ENCODE measurements at regions not wholly inside any gene's neighbourhood (a gene's known extent, or its start where the extent isn't known, plus 50 kb on each side); places are given as distances from the start of the nearest gene placed in this dataset.

DNA sequence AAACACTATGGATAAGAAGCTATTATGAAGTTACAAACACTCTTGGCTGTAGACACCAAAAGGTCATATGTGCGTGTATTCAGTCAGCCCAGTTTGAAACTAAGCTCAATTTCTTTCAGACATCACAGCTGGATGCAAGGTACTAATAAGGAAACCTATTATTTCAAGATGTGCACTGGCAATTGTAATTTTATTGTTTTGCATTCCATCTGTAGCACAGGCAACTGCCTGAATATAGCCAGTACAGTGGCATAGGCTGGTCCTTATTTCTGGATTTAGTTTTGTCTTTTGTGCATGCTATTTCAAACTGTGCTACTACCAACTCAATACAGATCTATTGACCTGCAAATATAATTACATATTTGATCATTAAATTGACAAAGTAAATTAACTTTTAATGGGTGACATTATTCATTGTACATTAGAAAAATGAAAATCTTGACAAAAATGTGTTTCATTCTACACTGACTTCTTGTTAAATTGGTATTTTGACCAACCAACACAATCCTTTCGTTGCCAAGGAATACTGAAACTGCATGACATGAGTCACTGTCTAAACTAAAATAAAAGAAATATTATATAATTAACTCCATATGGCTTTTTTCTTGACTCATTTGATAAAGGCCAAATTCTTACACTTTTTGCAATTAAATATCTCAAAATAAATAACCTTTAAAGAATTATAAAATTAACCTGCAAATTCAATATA lies 594.3 kb upstream of the ADGRL3 start:
- no peak for TF ChIP-seq SIN3A (IDR thresholded peaks at IDR 0.05; ENCODE audit: borderline replicate concordance, insufficient read depth, low read length)
- no peak for TF ChIP-seq FOXP2 (optimal IDR thresholded peaks at IDR 0.05; ENCODE audit: borderline replicate concordance, extremely low read depth, extremely low read length, insufficient read depth)
- TF ChIP-seq POLR2AphosphoS5 (IDR thresholded peaks at IDR 0.05; ENCODE audit: low read depth, low read length): no peak

DNA sequence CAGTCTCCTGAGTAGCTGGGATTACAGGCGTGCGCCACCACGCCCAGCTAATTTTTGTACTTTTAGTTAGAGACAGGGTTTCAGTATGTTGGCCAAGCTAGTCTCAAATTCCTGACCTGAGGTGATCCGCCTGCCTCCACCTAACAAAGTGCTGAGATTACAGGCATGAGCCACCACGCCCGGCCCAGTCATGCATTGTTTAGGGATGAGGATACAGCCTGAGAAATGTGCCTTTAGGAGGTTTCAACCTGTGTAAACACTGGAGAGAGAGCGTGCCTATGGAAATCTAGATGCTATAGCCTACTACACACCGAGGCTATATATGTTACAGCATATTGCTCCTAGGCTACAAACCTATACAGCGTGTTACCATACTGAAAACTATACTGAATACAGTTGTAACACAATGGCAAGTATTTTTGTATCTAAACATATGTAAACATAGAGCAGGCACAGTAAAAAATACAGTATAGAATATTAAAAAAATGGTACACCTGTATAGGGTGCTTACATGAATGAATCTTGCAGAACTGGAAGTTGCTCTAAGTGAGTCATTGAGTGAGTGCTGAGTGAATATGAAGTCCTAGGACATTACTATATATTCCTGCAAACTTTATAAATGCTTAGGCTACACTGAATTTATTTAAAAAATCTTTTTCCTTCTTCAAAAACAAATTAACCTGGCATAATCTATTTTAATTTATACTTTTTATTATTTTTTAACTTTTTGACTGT lies 588.2 kb upstream of the ADGRL3 start:
- TF ChIP-seq, protein P1, sequence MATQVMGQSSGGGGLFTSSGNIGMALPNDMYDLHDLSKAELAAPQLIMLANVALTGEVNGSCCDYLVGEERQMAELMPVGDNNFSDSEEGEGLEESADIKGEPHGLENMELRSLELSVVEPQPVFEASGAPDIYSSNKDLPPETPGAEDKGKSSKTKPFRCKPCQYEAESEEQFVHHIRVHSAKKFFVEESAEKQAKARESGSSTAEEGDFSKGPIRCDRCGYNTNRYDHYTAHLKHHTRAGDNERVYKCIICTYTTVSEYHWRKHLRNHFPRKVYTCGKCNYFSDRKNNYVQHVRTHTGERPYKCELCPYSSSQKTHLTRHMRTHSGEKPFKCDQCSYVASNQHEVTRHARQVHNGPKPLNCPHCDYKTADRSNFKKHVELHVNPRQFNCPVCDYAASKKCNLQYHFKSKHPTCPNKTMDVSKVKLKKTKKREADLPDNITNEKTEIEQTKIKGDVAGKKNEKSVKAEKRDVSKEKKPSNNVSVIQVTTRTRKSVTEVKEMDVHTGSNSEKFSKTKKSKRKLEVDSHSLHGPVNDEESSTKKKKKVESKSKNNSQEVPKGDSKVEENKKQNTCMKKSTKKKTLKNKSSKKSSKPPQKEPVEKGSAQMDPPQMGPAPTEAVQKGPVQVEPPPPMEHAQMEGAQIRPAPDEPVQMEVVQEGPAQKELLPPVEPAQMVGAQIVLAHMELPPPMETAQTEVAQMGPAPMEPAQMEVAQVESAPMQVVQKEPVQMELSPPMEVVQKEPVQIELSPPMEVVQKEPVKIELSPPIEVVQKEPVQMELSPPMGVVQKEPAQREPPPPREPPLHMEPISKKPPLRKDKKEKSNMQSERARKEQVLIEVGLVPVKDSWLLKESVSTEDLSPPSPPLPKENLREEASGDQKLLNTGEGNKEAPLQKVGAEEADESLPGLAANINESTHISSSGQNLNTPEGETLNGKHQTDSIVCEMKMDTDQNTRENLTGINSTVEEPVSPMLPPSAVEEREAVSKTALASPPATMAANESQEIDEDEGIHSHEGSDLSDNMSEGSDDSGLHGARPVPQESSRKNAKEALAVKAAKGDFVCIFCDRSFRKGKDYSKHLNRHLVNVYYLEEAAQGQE (IDR thresholded peaks at IDR 0.05; ENCODE audit: insufficient read depth in 1 of 2, low read depth in 2 of 2, low read length in 2 of 2): no peak
- TF ChIP-seq SIN3A (IDR thresholded peaks at IDR 0.05; ENCODE audit: borderline replicate concordance, insufficient read depth, low read length) (no peak), FOXP2 (optimal IDR thresholded peaks at IDR 0.05; ENCODE audit: borderline replicate concordance, extremely low read depth, extremely low read length, insufficient read depth) (no peak), TAF1 (IDR thresholded peaks at IDR 0.05; ENCODE audit: borderline replicate concordance, insufficient read depth, low read length) (no peak), POLR2AphosphoS5 (IDR thresholded peaks at IDR 0.05; ENCODE audit: low read depth, low read length) (no peak)

DNA sequence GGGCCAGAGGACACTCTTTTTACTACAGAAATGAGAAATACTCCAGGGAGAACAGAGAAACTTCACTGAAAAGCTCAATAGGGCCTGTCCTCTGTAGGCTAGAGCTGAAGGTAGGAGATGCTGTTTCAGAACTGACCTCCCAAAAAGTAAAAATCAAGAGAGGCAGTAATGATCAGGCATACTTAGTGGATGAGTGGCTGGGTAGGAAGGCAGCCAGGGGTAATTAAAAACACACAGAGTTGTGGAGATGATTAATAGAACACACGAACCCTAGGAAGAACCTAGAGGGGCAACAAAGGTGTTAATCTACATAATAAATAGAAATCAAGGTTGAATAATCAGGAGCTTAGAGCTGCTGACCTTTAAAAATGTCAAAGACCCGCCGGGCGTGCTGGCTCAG lies 582.4 kb upstream of the ADGRL3 start:
- TF ChIP-seq POLR2AphosphoS5 (IDR thresholded peaks at IDR 0.05; ENCODE audit: low read depth, low read length) (no peak), SIN3A (IDR thresholded peaks at IDR 0.05; ENCODE audit: borderline replicate concordance, insufficient read depth, low read length) (no peak), FOXP2 (optimal IDR thresholded peaks at IDR 0.05; ENCODE audit: borderline replicate concordance, extremely low read depth, extremely low read length, insufficient read depth) (no peak), TAF1 (IDR thresholded peaks at IDR 0.05; ENCODE audit: borderline replicate concordance, insufficient read depth, low read length) (no peak)
- TF ChIP-seq, protein P1 (IDR thresholded peaks at IDR 0.05; ENCODE audit: insufficient read depth in 1 of 2, low read depth in 2 of 2, low read length in 2 of 2): no peak

DNA sequence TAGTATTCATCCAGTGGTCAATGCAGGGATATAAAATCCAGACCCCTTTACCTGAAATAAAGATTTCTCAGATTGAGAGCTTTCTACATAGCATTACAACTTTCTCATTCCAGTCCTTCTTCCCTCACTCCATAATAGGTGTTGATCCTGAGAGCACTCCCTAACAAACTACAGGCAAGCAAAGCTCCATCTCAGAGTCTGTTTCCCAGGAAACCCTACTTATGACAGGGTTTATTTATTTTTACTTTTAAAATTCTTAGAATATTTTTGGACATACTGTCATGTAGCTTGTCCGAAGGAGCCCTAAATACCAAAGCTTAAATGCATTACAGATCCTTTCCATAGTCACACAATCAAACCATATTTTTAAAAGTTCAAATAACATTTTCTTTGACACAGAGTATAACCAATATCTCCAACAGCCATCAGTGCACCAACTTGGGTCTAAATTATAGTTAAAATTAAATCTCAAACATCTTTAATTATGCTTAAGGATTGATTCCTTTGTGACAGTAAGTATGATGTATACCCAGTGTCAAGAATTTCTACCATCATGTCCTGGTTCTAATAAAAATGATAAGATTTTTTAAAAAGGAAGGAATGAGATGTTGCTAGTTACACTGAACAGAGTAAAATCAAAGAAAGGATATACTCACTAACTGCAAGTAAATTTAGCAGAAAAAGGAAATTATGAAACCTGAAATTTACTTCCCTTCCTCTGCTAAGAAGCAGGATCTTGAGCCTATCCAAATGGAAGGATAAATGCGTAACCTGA lies 580.4 kb upstream of the ADGRL3 start:
- TF ChIP-seq, protein P1 (IDR thresholded peaks at IDR 0.05; ENCODE audit: insufficient read depth in 1 of 2, low read depth in 2 of 2, low read length in 2 of 2): no peak
- TF ChIP-seq POLR2AphosphoS5 (IDR thresholded peaks at IDR 0.05; ENCODE audit: low read depth, low read length): no peak
- TF ChIP-seq SIN3A (IDR thresholded peaks at IDR 0.05; ENCODE audit: borderline replicate concordance, insufficient read depth, low read length): no peak
- no peak for TF ChIP-seq FOXP2 (optimal IDR thresholded peaks at IDR 0.05; ENCODE audit: borderline replicate concordance, extremely low read depth, extremely low read length, insufficient read depth)
- TF ChIP-seq TAF1 (IDR thresholded peaks at IDR 0.05; ENCODE audit: borderline replicate concordance, insufficient read depth, low read length): no peak

DNA sequence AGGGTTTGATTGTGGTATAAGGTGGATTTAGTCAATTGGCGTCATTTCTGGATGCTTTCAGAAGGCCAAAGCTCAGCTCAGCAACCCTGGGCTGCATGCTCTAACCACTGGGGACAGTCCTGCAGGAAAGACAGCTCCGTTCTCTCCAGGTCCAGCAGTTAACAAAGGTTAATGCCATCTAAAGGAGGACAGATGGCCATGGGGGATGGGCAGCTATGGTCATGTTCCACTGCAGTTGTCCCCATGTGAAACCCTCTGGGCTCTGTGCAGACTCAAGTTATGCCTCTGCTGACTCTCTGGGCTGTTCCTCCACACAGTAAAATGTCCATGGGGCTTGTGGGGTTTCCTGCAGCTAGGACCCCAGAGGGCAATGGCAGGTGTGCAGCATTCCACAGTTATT lies 562.1 kb upstream of the ADGRL3 start:
- TF ChIP-seq TAF1 (IDR thresholded peaks at IDR 0.05; ENCODE audit: borderline replicate concordance, insufficient read depth, low read length) (no peak), POLR2AphosphoS5 (IDR thresholded peaks at IDR 0.05; ENCODE audit: low read depth, low read length) (no peak), SIN3A (IDR thresholded peaks at IDR 0.05; ENCODE audit: borderline replicate concordance, insufficient read depth, low read length) (no peak), FOXP2 (optimal IDR thresholded peaks at IDR 0.05; ENCODE audit: borderline replicate concordance, extremely low read depth, extremely low read length, insufficient read depth) (no peak)
- TF ChIP-seq, protein P1 (IDR thresholded peaks at IDR 0.05; ENCODE audit: insufficient read depth in 1 of 2, low read depth in 2 of 2, low read length in 2 of 2): no peak

Data from PFSK-1 (cell line).